M059J (cell line): ENCODE measurements at regions not wholly inside any gene's neighbourhood (a gene's known extent, or its start where the extent isn't known, plus 50 kb on each side); places are given as distances from the start of the nearest gene placed in this dataset.

Experiments used
- DNase-seq: peaks from one replicate; pipeline ENCODE4 v3.0.0-alpha.2; 2012; ENCODE audit warnings: low read depth

DNA sequence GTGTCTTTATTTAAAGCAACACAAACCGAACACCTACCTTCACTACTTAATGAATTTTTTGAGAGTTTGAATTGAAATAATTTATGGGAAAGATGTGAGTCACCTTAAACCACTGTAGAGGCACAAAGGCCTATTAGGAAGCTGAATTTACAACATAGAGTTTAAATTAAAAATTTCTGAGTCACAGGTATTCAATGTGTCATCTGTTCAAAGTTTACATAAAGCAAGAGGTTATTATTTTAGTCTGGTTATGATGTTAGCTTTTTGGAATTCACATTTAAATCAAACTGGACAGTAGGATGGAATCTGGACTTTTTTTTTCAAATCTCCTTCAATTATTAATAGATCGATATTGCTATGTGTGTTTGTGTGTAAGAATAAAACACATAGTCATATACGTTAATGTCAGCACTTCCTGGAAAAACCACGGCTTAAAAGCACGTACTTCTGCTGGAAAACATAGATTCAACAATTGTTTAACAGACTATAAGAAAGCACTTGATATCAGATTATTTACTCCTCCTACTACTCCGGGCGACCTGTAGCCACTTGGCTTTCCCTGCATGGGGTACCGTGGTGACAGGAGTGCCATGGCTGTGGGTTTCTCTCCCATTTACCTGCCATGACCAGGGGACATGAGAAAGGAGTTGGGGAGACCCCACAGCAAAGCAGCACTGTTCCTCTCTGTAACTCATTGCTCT lies 638.6 kb downstream of the SEMA5A start:
- DNase-seq = peak; percentile 89

DNA sequence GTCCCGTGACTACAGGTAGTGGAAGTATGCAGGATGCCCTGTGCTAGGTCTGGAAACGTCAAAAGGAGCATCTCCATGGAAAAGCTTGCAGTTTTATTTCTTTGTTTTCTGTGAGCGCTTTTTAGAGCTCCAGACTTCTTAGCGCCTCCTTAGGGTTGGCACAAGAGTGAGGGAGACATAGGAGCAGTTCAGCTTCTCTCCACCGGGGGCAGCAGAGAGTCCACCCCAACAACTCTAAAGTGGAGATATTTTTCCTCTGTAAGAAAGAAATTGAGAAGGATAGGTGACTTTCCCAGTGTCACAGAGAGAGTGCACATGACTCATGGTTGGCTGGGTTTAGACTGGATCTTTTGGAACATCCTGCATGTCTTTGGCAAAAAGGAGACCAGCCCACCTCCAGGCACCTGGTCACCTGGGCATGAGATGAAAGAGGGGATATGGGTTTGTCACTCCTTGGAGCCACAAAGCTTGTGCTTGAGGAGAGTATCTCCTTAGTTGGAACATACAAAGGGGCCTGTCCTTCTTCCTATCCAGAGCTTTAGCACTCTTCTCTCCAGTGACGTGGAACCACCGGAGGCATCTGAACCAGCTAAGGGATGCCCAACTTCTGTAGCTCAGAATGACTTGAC lies 637.7 kb downstream of the SEMA5A start:
- DNase-seq = peak; percentile 73

DNA sequence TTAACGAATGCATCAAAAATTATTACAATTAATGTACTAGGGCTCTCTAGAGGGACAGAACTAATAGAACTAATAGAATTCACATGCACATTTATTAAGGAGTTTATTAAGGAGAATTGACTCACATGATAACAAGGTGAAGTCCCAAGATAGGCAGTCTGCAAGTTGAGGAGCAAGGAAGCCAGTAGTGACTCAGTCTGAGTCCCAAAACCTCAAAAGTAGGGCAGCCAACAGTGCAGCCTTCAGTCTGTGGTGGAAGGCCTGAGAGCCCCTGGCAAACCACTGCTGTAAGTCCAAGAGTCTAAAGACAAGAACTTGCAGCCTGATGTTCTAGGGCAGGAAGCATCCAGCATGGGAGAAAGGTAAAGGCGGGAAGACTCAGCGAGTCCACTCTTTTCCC lies 633.8 kb downstream of the SEMA5A start:
- peak; percentile 83 for DNase-seq

DNA sequence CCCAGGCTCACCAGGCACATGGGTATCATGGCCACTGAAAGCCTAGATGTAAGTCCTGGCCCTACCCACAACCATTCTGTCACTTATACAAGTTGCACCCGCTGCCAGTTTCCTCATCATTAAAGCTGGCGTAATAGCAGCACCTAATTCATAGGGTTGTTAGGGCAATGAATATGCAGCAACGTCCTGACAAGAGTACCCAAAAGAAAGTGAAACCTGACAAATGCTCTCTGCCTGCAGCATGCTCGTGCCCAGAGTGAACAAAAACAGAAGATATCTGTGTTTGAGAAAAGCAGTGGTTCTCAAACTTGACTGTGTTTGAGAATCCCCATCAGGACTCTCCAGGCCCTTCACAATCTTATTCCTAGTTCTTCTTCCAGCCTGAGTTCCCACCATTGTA lies 632.4 kb downstream of the SEMA5A start:
- peak; percentile 9 for DNase-seq

DNA sequence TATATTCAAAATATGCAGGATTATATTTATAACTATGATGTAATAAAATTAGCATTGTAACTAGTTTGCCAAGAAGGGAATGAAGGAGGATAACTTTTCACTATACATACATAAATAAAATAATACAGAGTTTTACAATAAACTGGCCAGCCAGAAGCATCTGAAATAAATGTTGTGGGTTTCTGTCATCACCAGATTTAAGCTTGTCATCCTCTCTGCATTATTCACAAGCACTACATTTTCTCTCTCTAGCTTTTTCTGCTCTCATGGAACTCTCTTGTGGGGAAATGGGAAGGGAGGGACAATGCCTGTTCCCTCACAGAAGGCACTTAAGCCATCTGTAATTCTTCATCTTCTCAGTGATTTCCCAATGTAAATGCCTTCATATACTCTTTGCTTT lies 626.8 kb downstream of the SEMA5A start:
- no peak for DNase-seq

DNA sequence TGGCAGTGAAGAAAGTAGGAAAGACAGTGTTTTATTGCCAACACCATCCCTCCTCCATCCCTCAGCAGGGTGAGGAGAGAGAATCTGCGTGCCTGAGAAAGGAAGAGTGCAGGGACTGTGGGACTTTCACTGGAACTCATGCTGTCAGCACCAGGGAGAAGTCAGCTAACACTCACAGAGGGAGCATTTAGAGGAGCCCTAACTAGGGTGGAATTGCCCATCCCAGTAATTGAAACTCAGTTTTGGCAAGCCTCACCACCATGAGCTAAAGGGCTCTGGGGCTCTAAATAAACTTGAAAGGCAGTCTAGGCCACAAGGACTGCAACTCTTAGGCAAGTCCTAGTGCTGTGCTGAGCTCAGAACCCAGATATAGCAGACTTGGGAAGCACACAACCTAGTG lies 622.3 kb downstream of the SEMA5A start:
- DNase-seq = no peak

DNA sequence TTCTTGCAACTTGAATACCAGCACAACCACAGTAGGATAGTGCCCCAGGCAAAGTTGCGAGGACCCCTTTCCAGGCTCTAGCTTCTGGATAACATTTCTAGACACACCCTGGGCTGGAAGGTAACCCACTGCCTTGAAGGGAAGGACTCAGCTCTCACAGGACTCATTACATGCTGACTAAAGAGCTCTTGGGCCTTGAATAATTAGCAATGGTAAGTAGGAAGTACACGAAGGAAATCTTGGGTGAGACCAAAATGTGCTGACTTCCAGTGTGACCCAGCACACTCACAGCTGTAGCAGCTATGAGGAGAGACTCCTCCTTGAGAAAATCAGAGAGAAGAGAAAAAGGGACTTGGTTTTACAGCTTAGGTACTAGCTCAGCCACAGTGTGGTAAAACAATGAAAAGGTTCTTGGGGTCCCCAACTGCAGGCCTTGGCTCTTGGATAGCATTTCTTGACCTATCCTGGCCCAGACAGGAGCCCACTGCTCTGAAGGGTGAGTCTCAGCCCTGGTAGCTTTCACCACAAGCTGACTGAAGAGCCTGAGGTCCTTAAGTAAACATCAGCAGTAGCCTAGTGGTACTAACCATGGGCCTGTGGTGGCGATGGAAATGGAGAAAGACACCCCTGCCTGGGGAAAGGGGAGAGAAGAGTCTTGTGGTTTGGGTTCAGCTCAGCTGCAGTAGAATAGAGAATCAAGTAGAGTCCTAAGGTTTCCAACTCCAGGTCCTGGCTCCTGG lies 621.7 kb downstream of the SEMA5A start:
- DNase-seq = no peak

DNA sequence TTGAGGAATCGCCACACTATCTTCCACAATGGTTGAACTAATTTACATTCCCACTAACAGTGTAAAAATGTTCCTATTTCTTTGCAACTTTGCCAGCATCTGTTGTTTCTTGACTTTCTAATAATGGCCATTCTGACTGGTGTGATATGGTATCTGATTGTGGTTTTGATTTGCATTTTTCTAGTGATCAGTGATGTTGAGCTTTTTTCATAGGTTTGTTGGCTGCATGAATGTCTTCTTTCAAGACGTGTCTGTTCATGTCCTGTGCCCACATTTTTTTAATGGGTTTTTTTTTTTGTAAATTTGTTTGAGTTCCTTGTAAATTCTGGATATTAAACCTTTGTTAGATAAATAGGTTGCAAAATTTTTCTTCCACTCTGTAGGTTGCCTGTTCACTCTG lies 615.9 kb downstream of the SEMA5A start:
- DNase-seq = no peak

DNA sequence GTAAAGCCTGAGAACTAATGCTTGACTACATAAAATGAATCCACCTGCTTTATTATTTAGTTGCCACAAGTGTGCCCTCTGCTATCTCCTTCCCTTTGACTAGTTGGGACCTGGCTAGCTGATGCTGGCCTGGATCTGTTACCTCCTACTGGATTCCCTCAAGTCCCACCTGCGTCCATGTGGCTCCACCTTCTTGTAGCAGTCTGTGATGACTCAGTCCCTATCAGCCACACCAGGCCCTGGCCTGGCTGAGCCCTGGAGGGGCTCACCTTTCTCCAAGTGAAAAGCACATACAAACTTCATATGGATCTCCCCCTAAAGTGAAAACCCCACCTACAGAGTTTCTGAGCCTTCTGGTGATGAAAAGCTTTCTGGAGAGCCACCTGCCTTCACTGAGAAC lies 611.4 kb downstream of the SEMA5A start:
- no peak for DNase-seq

DNA sequence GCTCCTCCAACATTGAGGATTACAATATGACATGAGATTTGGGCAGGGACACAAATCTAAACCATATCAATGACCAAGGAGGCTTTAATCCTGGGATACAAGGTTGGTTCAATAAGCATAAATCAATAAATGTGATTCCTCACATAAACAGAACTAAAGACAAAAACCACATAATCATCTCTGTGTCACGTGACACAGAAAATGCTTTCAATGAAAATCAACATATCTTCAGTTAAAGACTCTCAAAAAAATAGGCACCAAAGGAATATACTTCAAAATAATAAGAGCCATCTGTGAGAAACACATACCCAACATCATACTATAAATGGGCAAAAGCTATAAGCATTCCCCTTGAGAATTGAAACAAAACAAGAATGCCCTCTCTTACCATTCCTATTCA lies 604.9 kb downstream of the SEMA5A start:
- no peak for DNase-seq

DNA sequence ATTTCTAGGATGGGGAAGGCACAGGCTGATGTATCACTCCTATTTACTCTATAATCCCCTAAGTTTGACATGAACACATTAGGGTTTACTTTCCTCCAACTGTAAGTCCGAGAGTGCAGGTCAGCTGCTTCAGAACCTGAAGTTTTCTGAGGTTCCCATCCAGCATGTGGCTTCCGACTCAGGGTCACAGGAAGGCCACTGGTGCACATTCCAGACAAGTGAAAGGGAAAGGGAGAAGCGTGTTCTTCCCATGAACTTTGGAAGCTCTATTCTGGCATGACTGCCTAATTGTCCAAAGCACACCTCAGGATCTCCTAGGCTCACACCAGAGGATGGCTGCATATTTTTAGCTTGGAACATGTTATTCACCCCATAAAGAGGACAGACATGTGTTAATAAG lies 602.6 kb downstream of the SEMA5A start:
- peak; percentile 52 for DNase-seq

DNA sequence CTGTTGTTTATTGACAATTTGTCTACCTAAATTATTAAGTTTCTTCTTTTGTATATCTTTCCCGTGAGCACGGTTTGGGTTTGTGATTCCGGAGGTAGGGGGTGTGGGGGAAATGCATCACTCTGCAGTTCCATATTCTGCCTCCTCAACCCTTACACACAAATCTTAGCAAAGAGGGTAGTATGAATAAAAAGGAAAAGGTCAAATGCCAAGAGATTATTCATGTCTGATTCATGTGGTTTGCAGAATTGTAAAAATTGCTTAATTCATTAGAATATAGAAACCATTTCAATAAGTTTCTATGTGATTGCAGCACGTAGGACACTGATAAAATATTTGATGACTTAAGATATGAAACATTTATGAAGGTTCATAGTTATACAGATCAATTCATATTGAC lies 601.9 kb downstream of the SEMA5A start:
- peak; percentile 24 for DNase-seq

DNA sequence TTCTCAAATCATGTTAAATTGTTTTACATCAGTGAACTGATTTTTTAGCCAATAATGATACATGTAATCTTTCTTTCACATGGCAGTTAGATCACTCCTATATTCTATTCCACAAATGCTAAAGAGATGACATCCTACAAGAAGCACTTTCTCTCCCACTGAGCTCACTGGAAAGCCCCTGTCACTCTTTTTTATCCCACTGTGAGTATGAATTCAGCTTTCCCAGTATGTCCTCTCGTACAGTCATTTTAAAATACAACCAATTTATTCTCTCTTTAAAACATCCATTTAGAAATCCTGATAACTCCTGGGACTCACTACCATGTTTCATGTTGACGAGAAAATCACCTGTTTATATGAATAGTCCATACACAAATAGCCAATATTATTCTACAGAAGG lies 599.9 kb downstream of the SEMA5A start:
- no peak for DNase-seq

DNA sequence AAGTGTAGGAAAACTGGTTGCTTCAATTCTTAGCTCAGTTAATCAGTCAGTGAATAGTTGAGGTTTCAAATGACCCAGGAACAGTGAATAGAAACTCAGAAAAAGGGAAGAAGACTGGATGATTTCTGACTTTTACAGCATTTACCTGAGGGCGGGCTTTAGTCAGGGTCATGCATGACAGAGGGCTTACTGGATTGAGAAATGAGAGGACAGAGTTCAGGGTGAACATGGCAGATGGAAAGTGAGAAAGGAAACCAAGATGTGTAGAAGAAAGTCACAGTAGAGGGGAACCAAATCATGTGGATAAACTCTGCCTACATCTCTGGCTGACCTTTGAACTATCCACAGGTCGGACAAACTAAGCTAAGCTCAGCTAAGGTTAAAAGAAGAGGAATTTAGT lies 596.0 kb downstream of the SEMA5A start:
- no peak for DNase-seq

DNA sequence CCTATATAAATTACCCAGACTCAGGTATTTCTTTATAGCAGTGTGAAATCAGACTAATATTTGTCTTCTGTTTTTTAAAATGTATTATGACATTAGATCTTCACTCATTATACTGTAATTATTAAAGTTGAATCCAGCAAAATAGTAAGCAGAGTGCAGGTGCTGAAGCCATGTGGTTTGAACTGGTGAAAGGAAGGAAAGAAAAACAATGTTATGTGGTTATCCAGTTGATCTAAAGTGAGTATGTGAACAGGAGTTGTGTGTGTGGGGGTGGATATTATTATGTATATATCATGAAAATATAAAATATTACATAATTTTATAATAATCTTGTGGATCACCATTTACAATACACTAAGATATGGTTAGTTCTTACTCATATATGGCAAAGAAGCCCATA lies 593.7 kb downstream of the SEMA5A start:
- no peak for DNase-seq

DNA sequence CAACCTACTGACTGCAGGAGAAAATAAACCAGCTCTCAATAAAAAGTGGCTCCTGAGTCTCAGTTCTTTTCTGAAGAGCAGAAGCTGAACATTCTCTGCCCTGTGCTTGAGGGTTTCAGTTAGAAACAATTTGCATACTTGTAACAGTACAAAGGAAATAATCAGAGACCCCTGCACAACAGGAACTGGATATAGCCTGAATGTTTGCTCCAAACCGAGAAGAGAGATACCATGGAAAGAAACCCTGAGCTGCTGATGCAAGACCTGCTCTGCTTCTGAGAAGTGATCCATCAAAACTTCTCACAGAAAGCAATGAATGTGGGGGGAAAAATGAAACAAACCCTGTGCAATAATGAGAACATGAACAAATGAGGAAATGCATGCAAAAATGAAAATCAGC lies 592.9 kb downstream of the SEMA5A start:
- no peak for DNase-seq

DNA sequence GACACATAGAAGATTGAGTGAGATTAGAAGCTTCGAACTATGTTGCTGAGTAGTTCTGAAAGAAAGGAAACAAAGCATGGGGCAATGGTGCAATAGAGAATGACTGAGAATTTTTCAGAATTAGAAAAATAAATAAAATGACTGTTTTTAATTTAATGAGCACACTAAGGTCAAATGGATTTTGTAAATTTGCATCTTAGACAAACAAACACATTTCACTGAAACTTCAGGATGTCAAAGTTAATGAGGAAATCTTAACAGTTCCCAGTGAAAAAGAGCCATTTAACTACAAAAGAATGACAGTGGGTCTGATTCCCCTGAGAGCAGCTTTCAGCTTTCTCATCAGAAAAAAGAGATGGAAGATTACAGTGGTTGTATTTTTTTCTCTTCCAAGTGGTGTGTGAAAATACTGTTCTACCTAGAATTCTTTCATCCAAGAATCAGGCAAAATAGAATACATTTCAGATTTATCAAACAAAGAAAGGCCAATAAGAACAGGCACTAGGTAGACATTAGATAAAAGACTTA lies 591.9 kb downstream of the SEMA5A start:
- peak; percentile 17 for DNase-seq

DNA sequence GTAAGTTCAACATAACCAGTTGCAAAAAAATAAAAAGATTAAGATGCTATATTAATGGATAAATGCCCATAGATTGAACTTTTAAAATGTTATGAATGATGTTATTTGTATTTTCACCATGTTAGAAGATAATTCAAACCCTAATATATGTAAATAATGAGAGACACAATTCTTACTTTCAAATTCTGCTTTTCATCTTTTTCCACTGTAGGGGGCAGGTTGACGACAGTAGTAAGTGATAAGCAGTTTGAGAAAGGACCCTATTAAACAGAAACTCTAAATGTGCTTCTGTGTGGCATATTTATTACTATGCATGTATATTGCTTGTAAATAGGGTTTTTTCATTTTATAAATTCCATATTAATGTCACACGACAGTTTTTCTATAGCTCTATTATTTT lies 591.1 kb downstream of the SEMA5A start:
- DNase-seq = peak; percentile 11

DNA sequence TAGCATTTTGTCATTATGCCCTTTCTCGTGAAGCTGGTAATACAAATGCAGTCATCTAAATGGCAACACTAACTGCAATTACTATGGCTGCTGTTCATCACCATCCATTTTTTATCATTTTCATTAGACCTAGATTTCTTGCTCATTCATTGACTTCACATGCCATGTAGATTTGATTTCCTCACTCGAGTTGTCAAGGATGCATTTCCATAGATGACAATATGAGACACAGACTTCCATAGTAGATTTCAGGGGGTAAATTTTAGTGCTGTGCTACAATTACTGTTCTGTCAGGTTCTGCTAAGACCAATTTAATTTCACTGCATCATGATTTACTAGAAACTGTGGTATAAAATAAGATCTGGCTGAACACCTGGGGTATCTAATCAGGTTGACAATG lies 589.2 kb downstream of the SEMA5A start:
- no peak for DNase-seq

DNA sequence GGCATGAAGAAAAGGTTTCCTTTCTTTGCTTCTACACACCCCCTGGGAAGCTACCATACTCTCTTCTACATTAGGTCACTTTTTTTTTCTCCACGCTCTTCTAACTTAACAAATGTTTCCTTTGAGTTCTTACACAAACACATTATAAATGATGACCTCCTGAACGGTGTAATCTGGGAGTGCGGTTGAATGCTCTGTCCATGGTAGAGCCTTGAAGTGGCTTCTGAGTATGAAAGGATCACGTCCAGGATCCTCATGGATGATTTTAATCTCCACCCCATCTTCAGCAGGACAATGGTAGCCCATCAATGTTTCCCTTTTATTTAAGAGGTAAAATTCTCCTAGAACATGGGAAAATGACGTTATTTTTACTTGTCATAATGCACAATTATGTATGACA lies 587.3 kb downstream of the SEMA5A start:
- no peak for DNase-seq

DNA sequence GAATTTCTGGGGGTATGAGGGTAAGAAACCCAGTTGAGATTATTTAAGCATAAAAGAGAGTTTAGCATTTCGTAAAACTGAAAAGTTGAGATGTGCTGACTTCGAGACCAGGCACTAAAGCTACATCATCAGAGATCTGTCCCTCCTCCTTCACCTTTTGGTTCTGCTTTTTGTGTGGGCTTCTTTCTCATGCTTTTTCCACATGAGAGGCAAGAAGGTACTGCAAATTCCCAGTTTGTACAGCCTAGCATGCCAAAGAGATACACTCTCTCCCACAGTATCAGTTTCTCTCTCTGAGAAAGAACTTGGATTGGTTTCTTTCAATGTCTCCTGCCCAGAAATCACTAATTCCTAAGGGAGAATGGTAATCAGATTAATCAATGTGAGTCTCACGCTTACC lies 584.7 kb downstream of the SEMA5A start:
- DNase-seq = no peak

DNA sequence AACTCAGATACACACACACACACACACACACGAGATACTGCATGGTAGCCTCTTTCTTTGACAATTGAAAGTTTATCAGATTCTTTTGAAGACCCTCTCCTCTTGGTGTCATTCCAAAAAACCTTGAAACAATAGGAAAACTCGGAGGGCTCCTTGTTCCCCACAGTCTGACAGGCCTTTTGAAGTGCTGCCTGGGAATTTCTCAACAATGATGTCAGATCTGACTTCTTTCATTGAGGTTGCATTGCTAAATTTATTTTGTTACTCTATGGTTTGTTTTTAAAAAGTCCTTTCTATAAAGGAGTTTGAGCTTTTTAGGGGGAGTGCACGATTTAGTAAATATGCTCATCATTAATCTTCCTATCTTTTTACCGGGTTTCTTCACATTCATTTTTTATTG lies 583.9 kb downstream of the SEMA5A start:
- no peak for DNase-seq

DNA sequence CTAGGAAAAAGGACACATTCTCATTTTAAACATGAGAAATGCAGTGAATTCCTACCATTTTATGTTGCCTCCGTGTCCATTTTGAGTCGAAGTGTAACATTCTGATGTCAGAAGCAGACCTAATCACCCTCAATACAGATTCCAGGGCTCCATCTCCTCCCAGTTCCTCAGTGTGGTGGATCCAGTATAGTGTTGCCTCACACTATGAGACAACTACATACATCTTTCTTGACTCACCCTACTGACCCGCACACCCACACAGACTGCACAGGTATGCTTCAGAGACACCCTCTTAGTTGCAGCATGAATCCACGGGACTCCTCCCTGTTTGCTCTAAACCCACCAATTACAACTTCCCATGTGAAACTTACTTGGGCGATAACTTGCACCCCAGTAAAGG lies 564.9 kb downstream of the SEMA5A start:
- no peak for DNase-seq
